ENCODE measurements at regions not wholly inside any gene's neighbourhood (a gene's known extent, or its start where the extent isn't known, plus 50 kb on each side); places are given as distances from the start of the nearest gene placed in this dataset.

DNA sequence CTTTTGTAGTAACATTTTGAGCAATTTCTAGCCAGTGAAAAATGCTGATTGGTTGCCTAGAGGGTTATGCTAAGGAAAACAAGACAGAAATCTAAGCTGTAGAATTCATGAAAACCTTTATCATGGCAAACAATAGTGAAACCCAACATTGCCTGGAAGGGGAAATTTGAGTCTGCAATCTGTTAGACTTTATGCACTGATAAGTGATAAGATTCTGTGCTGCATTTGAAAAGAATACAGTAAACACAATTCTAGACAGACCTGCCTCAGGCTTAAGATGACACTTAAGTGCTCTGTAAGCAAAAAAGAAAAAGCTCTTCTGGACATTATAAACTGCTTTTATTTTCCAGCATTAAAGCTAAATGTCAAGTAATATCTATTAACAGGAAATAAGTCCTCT lies 519.3 kb downstream of the ISL1 start:
- no peak overlapping the region for H3K4me3 ChIP-seq (ENCODE audit: low read depth, low read length)
- DNase-seq (ENCODE audit: low read depth) = no peak
- TF ChIP-seq, protein P1, sequence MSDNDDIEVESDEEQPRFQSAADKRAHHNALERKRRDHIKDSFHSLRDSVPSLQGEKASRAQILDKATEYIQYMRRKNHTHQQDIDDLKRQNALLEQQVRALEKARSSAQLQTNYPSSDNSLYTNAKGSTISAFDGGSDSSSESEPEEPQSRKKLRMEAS (IDR thresholded peaks at IDR 0.05; ENCODE audit: low read depth, low read length) = no peak
- TF ChIP-seq MYC (IDR thresholded peaks at IDR 0.05; ENCODE audit: low read depth, low read length) (no peak), POLR2A (IDR thresholded peaks at IDR 0.05; ENCODE audit: extremely low read depth, insufficient read length) (no peak)
- TF ChIP-seq, protein P2, sequence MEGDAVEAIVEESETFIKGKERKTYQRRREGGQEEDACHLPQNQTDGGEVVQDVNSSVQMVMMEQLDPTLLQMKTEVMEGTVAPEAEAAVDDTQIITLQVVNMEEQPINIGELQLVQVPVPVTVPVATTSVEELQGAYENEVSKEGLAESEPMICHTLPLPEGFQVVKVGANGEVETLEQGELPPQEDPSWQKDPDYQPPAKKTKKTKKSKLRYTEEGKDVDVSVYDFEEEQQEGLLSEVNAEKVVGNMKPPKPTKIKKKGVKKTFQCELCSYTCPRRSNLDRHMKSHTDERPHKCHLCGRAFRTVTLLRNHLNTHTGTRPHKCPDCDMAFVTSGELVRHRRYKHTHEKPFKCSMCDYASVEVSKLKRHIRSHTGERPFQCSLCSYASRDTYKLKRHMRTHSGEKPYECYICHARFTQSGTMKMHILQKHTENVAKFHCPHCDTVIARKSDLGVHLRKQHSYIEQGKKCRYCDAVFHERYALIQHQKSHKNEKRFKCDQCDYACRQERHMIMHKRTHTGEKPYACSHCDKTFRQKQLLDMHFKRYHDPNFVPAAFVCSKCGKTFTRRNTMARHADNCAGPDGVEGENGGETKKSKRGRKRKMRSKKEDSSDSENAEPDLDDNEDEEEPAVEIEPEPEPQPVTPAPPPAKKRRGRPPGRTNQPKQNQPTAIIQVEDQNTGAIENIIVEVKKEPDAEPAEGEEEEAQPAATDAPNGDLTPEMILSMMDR (IDR thresholded peaks at IDR 0.05; ENCODE audit: low read depth, low read length) = no peak

DNA sequence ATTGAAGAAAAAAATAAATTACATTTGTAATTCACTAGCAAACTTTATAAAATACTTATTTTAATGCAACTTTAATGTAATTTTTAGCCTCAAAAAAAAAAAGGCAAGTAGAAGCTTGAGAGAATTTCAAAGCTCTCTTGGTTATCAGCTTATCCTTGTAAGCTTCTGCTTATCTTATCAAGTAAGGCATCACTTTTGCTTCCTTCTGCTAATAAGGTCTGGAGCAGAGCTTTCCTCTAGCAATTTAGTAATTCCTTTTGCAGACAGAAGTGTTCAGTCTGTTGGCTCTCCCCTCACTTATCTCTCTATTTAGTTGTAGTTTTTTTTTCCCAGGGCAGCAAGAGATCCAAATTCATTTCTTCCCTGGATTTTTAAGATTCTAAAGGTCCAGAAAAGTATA lies 525.0 kb downstream of the ISL1 start:
- TF ChIP-seq POLR2A (IDR thresholded peaks at IDR 0.05; ENCODE audit: extremely low read depth, insufficient read length) (no peak), MYC (IDR thresholded peaks at IDR 0.05; ENCODE audit: low read depth, low read length) (no peak)
- TF ChIP-seq, protein P2 (IDR thresholded peaks at IDR 0.05; ENCODE audit: low read depth, low read length) = no peak
- TF ChIP-seq, protein P1 (IDR thresholded peaks at IDR 0.05; ENCODE audit: low read depth, low read length) = no peak
- H3K4me3 ChIP-seq (ENCODE audit: low read depth, low read length) = no peak overlapping the region
- no peak for DNase-seq (ENCODE audit: low read depth)

DNA sequence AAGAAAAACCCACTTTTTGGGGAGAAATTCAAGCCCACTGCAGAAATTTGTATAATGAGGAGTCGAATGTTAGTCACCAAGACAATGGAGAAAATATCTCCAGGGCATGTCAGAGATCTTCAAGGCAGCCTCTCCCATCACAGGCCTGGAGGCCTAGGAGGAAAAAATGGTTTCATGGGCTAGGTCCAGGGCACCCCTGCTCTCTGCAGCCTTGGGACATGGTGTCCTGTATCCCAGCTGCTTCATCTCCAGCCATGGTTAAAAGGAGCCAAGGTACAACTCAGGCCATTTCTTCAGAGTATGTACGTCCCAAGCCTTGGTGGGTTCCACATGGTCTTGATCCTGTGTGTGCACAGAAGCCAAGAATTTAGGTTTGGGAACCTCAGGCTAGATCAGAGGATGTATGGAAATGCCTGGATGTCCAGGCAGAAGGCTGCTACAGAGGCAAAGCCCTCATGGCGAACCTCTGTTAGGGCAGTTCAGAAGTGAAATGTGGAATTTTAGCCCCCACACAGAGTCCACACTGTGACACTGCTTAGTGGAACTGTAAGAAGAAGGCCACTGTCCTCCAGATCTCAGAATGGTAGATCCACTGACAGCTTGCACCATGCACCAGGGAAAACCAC lies 561.4 kb downstream of the ISL1 start:
- TF ChIP-seq, protein P1 (IDR thresholded peaks at IDR 0.05; ENCODE audit: low read depth, low read length) = no peak
- TF ChIP-seq POLR2A (IDR thresholded peaks at IDR 0.05; ENCODE audit: extremely low read depth, insufficient read length) = no peak
- TF ChIP-seq, protein P2 (IDR thresholded peaks at IDR 0.05; ENCODE audit: low read depth, low read length) = no peak
- no peak for TF ChIP-seq MYC (IDR thresholded peaks at IDR 0.05; ENCODE audit: low read depth, low read length)
- DNase-seq (ENCODE audit: low read depth) = no peak
- H3K4me3 ChIP-seq (ENCODE audit: low read depth, low read length) = no peak overlapping the region

DNA sequence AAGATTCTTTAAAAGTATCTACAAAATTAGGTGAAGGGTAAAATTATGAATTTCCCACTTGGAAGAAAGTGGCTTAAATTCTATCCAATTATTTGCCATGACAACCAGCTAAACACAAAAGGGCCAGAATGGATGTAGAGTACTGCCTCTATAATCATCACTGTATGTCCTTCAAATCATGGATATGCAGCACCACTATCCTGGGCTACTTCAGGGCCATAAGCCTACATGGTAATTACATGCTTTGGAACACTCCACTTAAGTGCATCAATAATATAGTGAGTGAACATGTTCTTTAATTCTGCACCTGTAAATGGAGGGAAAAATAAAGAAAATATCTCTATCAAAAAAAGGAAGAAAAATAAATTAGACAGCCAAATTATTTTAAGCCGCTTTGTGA lies 575.2 kb downstream of the ISL1 start:
- no peak for DNase-seq (ENCODE audit: low read depth)
- TF ChIP-seq, protein P2 (IDR thresholded peaks at IDR 0.05; ENCODE audit: low read depth, low read length) = no peak
- TF ChIP-seq MYC (IDR thresholded peaks at IDR 0.05; ENCODE audit: low read depth, low read length) (no peak), POLR2A (IDR thresholded peaks at IDR 0.05; ENCODE audit: extremely low read depth, insufficient read length) (no peak)
- TF ChIP-seq, protein P1 (IDR thresholded peaks at IDR 0.05; ENCODE audit: low read depth, low read length) = no peak
- H3K4me3 ChIP-seq (ENCODE audit: low read depth, low read length) = no peak overlapping the region

DNA sequence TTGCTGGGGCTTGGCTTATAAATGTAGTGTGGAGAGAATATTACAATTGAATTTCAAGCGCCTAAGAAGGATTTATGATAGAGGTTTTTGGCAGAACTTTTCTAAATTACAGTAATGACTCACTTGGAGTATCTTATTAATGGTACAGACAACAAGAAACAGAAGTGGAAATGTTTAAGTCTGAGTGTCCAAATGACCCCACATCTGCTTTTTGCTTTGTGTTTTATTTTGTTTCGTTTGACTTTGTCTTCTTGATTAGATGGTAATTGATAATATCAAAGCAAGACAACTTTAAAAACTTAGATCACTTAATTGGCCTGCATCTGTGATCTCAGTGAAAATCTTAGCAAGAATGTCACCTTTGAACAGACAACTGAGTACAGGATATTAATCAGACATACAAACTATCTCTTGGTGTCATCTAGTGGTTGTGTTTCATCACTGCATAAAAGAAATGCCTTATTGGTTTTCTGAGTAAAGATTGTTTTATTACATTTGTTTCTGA lies 577.4 kb downstream of the ISL1 start:
- no peak overlapping the region for H3K4me3 ChIP-seq (ENCODE audit: low read depth, low read length)
- peak; percentile 15 for DNase-seq (ENCODE audit: low read depth)
- TF ChIP-seq, protein P1 (IDR thresholded peaks at IDR 0.05; ENCODE audit: low read depth, low read length) = no peak
- TF ChIP-seq, protein P2 (IDR thresholded peaks at IDR 0.05; ENCODE audit: low read depth, low read length) = no peak
- TF ChIP-seq POLR2A (IDR thresholded peaks at IDR 0.05; ENCODE audit: extremely low read depth, insufficient read length) (no peak), MYC (IDR thresholded peaks at IDR 0.05; ENCODE audit: low read depth, low read length) (no peak)

Measured in NB4 (cell line).